Right renal cortex interstitium (tissue), 3 donors: ENCODE measurements at regions not wholly inside any gene's neighbourhood (a gene's known extent, or its start where the extent isn't known, plus 50 kb on each side); places are given as distances from the start of the nearest gene placed in this dataset.
"Not testable (repeated sequence)": the region's sequence is repeated elsewhere in the genome, so short reads cannot be mapped to it uniquely, and the experiment has no call there.

Experiments used
- DNase-seq, 3 donors: peaks; one replicate each; pipeline ENCODE4 v3.0.0-alpha.2; 2013; ENCODE audit warnings: low read depth in 3 of 3, low spot score in 2 of 3

DNA sequence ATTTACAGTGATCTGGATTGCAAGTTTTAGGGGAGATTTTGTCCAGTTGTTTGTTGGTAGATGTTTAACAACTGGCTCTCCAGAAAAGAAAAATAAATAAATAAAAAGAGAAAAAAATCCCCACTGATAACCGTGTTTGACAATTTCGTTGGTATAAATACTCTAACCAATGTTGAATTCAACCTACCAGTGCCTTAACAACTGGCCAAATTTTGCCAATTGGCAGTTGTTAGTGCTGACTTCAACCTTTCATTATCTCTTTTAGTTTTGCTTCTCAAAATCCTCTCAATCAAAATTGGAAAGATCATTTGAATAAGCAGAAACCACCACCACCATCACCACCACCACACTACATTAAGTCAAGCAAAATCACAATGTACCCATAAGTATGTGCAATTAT lies 490.3 kb downstream of the PIK3C3 start:
- DNase-seq = no peak

DNA sequence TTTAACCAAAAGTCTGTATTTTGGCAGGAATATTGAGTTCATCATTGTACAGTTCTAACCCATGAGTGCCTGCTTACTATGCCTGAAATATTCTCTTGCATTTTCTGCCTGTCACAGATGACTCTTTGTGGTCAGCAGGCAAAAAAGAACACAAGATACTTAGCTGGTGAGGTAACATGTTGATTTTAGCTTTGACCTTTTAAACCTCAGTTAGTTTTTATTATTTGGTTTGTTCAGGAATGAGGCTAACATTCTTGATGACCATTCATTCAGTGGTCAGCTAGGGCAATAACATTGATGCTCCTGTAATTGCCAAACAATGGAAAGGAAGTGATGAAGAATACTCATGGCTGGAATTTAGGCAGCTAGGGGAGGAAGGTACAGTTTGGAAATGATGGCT lies 491.2 kb downstream of the PIK3C3 start:
- DNase-seq = peak in 2 of 3 donors; percentile 1 to 6

DNA sequence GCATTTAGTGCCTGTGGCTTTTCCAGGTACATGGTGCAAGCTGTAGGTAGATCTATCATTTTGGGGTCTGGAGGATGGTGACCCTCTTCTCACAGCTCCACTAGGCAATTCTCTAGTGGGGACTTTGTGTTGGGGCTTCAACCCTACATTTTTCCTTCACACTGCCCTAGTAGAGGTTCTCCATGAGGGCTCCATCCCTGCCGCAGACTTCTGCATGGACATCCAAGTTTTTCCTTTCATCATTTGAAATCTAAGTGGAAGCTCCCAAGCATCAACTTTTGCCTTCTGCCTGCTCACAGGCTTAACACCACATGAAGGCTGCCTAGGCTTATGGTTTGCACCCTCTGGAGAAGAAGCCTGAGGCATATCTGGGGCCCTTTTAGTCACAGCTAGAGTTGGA lies 492.7 kb downstream of the PIK3C3 start:
- DNase-seq = no peak

DNA sequence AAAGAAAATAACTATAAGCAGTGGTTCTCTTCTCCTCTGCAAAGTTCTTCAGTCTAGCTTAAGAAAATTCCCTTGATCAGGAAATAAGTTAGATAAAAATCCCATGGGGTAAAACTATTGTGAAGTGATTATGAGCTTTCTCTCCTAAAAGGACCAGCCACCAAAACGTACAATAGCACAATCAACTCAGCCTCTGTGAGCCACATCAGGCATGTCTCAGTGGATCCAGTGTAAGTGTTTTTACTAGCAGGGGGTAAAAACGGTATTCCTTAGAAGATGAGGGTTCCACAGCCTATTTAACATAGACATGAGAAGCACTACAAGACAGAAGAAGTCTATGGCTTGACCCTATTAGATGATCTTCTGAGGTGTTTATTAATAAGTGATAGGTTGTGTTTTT lies 503.2 kb downstream of the PIK3C3 start:
- DNase-seq = no peak

DNA sequence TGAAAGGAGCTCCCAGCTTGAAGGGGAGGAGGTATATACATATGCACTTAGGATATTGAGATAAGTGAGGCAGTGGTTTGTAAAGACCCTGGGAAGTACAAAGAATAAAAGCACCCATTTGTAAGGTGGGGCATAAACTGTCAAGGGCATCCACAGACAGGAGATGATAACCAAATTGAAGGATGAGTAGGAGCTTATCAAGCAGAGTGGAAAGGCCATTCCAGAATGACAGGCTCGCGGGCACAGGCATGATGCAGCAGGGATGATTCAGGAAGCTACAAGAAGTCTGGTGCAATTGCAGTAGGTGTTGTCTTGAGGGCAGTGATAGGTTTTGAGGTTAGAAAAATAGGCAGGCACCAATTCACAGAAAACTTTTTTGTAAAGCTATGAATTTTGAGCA lies 504.8 kb downstream of the PIK3C3 start:
- DNase-seq = no peak

DNA sequence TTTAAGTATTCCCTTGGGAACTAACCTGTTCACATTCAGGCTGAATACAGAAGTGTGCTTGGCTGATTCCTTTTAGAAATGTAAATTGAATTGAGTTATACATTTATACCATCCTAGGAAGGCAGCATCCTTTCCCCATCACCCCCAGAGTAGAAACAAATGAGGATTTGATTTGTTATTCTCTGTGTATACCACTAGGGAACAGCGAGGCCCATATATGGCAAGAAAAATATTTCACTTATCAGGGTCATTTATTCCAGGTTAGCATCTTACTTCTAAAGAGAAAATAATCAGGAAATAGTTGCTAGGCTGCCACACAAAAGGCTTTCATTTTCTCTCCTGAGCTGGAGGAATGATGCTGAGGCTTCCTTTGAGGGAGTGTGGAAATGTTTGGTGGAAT lies 516.9 kb downstream of the PIK3C3 start:
- DNase-seq = no peak

DNA sequence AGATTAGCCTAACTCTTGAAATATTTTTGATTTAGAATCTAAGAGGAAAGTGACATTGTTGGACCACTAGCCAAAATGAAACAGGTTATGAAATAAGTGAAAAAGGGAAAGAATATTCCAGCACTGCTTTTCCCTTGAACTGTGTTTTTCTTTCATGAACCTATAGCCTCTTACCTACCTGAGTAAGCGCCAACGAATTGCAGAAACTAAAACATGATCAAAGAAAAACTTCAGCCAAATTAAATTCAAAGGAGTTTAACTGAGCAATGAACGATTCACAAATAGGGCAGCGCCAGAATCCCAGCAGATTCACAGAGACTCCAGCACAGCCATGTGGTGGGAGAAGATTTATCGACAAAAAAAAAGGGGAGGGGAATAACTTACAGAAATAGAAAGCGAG lies 518.6 kb downstream of the PIK3C3 start:
- no peak for DNase-seq

DNA sequence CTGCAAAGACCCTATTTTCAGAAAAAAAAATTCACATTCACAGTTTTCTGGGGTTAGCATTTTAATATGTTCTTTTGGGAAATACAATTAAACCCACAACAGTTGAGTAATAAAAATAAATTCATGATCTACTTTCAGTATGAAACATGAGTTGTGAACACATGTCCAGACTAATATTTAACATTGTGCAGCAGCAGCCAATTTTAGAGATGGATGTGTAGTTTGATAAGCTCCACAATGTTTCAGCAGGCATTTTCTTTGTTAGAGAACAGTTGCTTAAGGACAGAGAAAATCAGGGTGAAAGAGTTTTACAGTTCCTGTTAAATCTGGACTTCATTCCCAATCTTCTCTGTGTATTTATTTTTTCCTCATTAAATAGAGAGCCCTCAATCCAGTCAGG lies 519.5 kb downstream of the PIK3C3 start:
- no peak for DNase-seq

DNA sequence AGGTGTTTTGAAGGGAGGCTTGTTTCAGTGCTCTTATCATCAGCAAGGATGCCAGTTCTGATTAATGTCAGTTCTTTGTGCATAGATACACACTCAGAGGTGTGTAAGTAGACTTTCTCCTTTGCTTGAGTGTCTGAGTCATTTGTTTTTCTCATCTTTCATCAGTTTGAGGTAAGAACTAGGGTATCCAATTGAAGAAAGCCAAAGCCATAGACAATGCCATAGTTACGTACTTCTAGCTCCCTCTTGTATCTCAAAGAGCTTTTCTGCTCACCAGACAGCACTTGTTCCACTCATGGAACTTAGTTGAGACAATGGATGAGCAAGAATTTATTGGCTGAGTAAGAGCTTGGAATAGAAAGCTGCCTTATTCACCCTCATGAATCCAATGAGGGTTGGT lies 520.1 kb downstream of the PIK3C3 start:
- no peak for DNase-seq

DNA sequence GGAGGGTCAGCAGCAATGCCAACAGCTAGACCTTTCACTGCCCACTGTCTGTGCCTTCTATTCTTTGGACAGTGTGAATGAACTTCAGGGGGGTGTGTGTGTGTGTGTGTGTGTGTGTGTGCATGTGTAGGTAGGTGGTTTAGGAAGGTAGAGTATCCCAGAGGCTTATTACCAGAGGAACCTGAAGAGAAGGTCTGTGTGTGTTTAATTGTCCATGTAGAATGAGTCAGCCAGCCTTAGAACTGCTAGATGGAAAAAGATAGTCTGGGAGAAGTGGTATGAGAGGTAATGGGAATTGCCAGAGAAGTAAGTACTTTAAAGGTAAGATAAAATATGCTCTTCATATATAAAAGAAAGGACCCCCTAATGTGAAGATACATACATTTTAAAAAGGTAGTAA lies 522.2 kb downstream of the PIK3C3 start:
- DNase-seq = no peak

DNA sequence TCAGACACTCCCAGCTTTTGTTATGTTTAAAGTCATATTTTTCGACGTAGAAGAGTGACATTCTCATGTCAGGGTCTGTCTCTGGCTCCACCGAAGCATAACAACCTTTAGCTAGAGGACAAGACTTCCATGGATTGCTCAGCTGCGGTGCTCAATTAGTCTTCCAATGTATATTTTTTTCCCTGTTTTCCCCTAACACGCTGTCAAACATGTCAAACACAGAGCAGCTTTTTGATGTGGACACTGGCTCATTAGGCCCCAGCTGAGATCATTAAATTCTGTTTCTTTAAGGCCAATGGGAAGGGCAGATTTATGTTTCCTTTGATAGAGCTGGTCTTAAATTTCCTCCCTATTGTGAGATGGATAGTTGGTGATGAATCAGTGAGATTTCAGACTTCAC lies 525.4 kb downstream of the PIK3C3 start:
- peak; percentile 21 to 65 (median 38) for DNase-seq

DNA sequence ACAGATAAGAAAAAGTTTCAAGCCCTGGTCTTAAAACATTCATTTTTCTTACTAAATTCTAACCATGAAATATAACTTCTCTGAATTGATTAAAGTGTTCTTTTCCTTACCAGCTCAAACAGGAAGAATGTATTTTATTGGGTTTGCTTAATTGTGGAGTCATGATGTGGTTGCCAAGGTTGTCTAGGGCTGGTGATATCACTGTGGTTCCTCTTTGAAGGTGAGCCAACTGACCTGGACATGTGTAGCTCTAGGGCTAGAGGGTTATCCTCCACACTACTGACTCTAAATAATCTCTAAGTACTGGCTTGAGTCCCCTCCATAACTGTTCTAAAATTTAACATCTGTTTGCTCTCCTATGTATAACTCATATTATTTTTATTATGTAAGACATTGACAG lies 529.6 kb downstream of the PIK3C3 start:
- no peak for DNase-seq

DNA sequence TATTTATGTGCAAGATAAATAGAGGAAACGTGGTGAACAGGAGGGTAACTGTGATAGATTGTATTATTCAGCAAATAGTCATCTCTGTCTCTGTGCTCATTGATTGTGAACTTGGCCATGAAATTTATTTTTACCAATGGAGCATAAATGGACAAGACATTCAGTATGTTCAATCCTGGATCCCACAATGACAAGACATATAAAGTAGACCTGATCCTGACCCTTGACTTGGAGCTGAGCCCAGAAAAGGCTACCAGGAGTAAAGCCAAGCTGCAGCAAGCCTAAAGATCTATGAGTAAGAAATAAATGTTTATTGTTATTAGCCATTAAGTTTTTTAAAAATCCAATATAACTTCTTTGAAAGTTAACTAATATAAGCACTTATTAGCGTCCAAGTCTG lies 531.2 kb downstream of the PIK3C3 start:
- no peak for DNase-seq

DNA sequence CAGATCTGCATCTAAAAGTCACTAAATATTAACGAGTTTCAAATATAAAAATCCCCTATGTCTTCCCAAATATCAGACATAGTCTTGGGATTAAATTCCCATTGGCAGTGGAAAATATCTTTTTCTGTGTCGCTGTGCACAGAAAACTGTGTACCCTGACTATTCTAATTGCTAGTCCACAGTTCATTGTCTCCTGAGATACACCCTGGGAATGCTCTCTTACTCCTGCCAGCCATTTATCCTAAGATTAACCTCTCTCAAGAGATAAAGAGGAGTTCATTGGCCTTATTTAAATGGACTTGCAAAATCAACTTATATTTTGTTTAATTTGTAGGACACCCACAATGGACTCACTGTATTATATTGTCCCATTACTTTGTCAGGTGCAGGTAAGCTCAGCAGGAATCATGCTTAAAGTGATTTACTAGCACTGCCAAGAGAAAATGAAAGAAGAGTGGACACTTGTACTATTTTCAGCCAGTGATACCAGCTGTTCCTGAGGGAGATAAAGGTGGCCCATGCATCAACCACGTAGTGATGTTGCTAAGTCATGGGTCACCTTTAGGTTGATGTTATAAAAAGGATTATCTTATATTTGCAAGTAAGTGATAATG lies 553.8 kb downstream of the PIK3C3 start:
- no peak for DNase-seq

DNA sequence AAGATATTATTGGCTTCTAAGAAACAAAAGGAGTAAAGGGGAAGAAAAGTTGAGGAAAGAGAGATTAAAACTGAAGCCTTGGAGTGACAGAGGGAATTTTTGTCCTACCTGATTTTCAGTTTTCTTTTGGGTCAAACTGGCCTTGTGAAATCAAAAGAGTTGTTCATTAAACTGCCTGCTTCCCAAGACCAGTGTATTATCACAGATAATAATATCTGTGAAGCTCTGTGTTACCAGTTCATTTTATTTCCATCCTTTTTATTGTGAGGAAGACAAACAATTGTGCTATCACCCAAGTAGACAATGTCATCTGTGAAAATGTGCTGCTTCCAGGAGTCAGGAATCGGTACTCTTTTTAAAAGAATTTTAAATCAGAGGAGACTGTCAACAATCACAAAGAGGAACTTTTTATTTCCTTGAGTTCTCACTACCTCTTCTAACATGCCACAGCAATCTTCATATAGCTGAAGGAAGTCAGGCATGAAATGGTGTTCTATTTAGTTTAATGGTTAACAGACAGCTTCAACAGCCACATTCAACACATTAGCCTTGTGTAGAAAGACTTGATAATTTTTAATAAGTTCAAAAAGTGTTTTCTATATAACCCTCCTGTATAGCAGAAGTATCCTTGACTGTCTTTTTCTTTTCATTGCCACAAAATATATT lies 554.8 kb downstream of the PIK3C3 start:
- DNase-seq = no peak

DNA sequence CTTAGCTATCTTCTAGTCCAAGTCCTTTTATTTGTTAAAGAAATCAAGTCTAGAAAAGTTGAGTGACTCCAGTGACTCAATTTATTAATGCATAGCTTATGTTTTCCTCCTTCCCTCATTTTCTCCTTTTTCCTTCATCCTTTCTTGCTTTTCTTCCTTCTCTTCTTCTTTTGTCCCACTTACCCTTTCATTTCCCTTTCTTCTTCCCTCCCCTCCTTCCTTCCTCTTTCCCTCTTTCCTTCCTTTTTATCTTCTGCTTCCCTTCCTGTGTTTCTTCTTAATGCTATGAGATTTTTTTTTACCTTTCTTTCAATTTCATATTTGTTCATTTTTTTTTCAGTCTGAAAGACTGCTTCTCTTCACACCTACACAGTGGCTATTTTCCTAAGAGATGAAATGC lies 555.5 kb downstream of the PIK3C3 start:
- no peak for DNase-seq

DNA sequence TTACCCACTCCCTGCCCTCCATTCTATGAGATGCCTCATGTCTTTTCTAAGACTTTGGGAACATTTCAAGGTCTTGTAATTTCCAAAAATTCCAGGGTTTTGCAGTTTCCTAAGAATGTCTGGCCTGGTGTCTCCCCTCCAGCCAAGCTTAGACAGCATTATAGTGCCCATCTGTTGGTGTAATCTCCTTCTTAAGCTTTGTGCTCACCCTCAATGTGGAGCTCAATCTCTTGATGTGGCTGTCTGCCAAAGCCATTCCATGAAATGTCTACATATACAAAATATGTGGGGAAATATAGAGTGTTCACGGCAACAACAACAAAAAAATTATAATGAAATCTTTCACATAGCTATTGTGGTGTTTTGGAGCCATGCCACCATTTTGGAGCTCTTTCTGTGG lies 558.4 kb downstream of the PIK3C3 start:
- no peak for DNase-seq

DNA sequence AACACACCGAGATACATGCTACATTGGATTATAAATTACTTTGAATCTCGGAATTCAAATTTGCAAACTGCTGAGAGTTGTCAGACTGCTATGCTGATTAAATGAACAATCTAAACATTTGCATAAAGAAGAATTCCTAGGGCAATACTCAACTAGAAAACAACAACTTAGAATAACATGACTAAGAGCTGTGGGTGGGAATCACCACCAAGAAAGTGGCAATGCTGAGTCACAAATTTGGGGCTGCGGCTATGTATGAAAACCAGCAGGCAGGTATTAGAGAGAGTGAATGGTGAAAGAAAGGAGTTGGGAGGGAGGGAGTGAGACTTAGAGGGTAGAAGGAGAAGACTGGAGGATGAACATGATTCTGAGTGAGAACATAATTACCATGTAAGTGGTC lies 559.5 kb downstream of the PIK3C3 start:
- DNase-seq = no peak

DNA sequence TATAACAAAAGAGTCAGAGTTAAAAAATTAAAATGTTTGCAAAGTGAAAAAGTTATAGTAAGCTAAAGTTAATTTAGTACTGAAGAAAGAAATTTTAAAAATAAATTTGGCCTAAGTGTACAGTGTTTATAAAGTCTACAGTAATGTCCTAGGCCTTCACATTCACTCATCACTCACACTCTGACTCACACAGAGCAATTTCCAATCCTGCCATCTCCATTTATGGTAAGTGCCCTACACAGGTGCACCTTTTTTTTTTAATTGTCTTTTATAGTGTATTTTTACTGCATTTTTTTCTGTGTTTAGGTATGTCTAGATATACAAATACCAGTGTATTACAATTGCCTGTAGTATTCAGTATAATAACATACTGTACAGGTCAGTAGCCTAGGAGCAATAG lies 562.9 kb downstream of the PIK3C3 start:
- DNase-seq = no peak

DNA sequence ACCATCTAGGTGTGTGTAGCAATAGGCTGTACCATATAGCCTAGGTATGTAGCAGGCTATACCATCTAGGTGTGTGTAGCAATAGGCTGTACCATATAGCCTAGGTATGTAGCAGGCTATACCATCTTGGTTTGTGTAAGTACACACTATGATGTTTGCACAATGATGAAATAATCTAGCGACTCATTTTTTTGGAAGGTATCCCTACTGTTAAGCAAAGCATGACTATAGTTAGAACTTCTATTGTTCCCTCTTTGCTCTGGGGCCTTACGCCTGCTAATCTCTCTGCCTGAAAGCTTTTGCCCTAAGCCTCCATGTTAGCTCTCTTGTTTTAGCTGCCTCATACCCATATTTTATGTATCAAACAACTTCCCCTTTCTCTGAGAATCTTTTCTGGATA lies 563.3 kb downstream of the PIK3C3 start:
- DNase-seq = not testable (repeated sequence)

DNA sequence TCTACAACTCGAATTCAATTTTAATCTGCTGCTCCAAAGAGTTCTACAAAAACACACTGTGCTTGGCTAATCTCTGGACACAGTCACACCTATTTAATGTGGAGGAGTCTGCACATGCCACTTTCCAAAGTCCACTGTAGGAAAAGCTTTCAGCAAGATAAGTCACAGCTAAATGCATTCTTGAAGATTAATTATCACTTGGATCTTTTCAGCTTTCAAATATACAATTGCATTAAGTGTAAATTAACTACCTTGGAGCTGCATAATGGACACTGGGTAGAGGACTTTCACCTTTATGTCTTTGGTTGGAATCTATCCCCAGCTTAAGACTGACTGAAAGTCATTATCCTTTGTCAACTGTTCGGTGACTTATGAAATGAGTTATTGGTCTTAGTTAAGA lies 565.1 kb downstream of the PIK3C3 start:
- no peak for DNase-seq

DNA sequence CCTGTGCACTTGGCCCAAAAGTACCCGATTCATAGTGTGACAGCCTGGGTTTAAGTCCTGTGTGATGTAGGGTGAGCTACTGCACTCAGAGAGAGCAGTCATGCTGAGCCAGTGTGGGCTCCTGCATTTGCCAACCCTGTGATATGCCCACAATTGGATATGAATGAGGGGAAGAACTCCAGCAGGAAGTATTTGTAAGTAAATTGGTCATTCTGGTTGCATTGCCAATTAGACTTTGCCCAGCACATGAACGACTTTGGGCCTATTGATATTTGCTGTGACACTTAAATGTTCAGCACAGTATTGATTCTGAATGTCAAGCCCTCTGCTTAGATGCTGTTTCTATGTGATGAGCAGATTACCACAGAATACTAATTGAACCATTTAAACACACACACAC lies 570.9 kb downstream of the PIK3C3 start:
- DNase-seq = no peak

DNA sequence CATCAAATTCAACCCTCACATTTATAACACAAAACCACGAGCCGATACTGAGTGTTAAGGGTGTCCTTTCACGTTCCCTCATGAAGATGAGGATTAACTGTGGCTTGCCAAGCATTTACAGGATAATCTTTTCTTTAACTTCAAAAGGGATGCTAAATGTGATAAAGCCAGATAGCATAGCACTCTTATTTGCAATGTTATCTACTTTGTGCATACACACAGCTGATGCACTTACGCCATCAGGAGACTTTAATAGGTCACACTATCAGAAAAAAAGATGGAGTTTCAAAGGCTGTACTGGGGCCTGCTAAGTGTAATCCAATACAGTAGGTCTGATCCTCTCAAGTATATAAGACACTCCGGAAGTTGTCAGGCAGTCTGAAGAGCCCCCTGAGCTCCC lies 572.7 kb downstream of the PIK3C3 start:
- no peak for DNase-seq
